GM13976 (cell line): ENCODE measurements at regions not wholly inside any gene's neighbourhood (a gene's known extent, or its start where the extent isn't known, plus 50 kb on each side); places are given as distances from the start of the nearest gene placed in this dataset.
"Not testable (repeated sequence)": the region's sequence is repeated elsewhere in the genome, so short reads cannot be mapped to it uniquely, and the experiment has no call there.

Experiments used
- DNase-seq: peaks from one replicate; pipeline ENCODE4 v3.0.0; 2012; ENCODE audit warnings: low spot score
- CTCF ChIP-seq: IDR thresholded peaks from 2 replicates; pipeline ENCODE4 v1.5.1; 2012; ENCODE audit warnings: borderline replicate concordance, mild to moderate bottlenecking; ENCODE audit not compliant: insufficient read depth; ENCODE audit errors: extremely low read depth, missing control alignments, control extremely low read depth
- in situ Hi-C: fragments of 300-500 bp; cut with MboI; formaldehyde crosslinking; loops from one replicate; pipeline ENCODE4 v1.12.0; 2022; ENCODE audit warnings: low sequenced_read_pairs, mixed read lengths, inconsistent platforms; ENCODE audit not compliant: unreplicated experiment

- in situ Hi-C loops, result no loop called here
- no peak for DNase-seq
- no peak for TF ChIP-seq CTCF
Measured at GRCh38 chr2:63737081-63737751, 104.5 kb upstream of the UGP2 start.

- in situ Hi-C loops, result no loop called here
- DNase-seq, result no peak
- no peak for TF ChIP-seq CTCF
Measured at GRCh38 chr2:63738019-63738418, 103.7 kb upstream of the UGP2 start.

- in situ Hi-C loops, DNase-seq: not testable (repeated sequence)
Measured at GRCh38 chr2:63739180-63739579, 102.5 kb upstream of the UGP2 start.

- no peak for DNase-seq
- in situ Hi-C loops, result no loop called here
- no peak for TF ChIP-seq CTCF
Measured at GRCh38 chr2:63740020-63740419, 101.7 kb upstream of the UGP2 start.

GRCh38 chr2:63740943-63741342 lies 100.8 kb upstream of the UGP2 start:
- no peak for TF ChIP-seq CTCF
- in situ Hi-C loops, result no loop called here
- no peak for DNase-seq

- TF ChIP-seq CTCF, result no peak
- no peak for DNase-seq
- in situ Hi-C loops, result no loop called here
Measured at GRCh38 chr2:63741884-63742579, 99.7 kb upstream of the UGP2 start.

- TF ChIP-seq CTCF, result no peak
- in situ Hi-C loops, result no loop called here
- DNase-seq, result no peak
Measured at GRCh38 chr2:63742580-63742976, 99.1 kb upstream of the UGP2 start.
